Caco-2 (cell line): ENCODE measurements at regions not wholly inside any gene's neighbourhood (a gene's known extent, or its start where the extent isn't known, plus 50 kb on each side); places are given as distances from the start of the nearest gene placed in this dataset.

Source experiments
- BruUV-seq: library from RNA; stranded (reverse); fragments of 400-500 nt; replicated peaks from 2 replicates; lab custom pipeline; 2021; lab: Mats Ljungman, UMichigan
- CTCF ChIA-PET: fragments of 300-600 bp; sonication (Branson Sonifier 250); formaldehyde crosslinking; loops from one replicate; lab custom pipeline; 2022; ENCODE audit warnings: antibody characterized with exemption; lab: Charles Lee
- POLR2A ChIA-PET: fragments of 300-600 bp; sonication (Branson Sonifier 250); formaldehyde crosslinking; loops from one replicate; lab custom pipeline; 2022; ENCODE audit warnings: antibody characterized with exemption; lab: Charles Lee
- DNase-seq, 2 experiments: peaks; one replicate each; pipeline versions ENCODE4 v3.0.0 to v3.0.0-alpha.2; 2020 to 2022
- H3K27me3 ChIP-seq: replicated peaks from 2 replicates; pipeline ENCODE4 v1.6.0; 2011; ENCODE audit warnings: low read length; ENCODE audit not compliant: control insufficient read depth, insufficient read depth
- H3K36me3 ChIP-seq: 2 replicates; pipeline ENCODE4 v1.5.1; 2011; ENCODE audit warnings: low read length; ENCODE audit not compliant: control insufficient read depth, insufficient read depth
- H3K4me1 ChIP-seq: fragments of 250-450 bp; sonication (Bioruptor Pico); 2 replicates; pipeline ENCODE4 v1.5.1; 2020; ENCODE audit warnings: mild to moderate bottlenecking
- H3K4me3 ChIP-seq: 2 replicates; pipeline ENCODE4 v1.5.1; 2011; ENCODE audit warnings: low read depth, mild to moderate bottlenecking, control low read depth, low read length
- H3K9me3 ChIP-seq: fragments of 250-450 bp; sonication (Bioruptor Pico); 2 replicates; pipeline ENCODE4 v1.5.1; 2020; ENCODE audit warnings: mild to moderate bottlenecking, moderate library complexity
- H3K27ac Mint-ChIP-seq: one replicate; pipeline ENCODE4 v1.8.0; 2022; ENCODE audit warnings: mixed read lengths; ENCODE audit not compliant: unreplicated experiment
- H3K27me3 Mint-ChIP-seq: one replicate; pipeline ENCODE4 v1.8.0; 2022; ENCODE audit warnings: mixed read lengths; ENCODE audit not compliant: insufficient read depth, unreplicated experiment
- H3K36me3 Mint-ChIP-seq: one replicate; pipeline ENCODE4 v1.8.0; 2022; ENCODE audit warnings: mild to moderate bottlenecking, mixed read lengths; ENCODE audit not compliant: insufficient read depth, unreplicated experiment
- H3K4me1 Mint-ChIP-seq: one replicate; pipeline ENCODE4 v1.8.0; 2022; ENCODE audit warnings: low read depth, mixed read lengths; ENCODE audit not compliant: unreplicated experiment
- H3K4me3 Mint-ChIP-seq: one replicate; pipeline ENCODE4 v1.8.0; 2022; ENCODE audit warnings: mild to moderate bottlenecking, moderate library complexity, mixed read lengths; ENCODE audit not compliant: unreplicated experiment
- H3K9me3 Mint-ChIP-seq: one replicate; pipeline ENCODE4 v1.8.0; 2022; ENCODE audit warnings: mixed read lengths; ENCODE audit not compliant: unreplicated experiment
- CTCF ChIP-seq, 2 experiments: fragments of 200-600 bp in 1 of 2; IDR thresholded peaks; 1 replicate in 1 of 2; 2 replicates in 1 of 2; pipeline versions ENCODE4 v1.5.1 to v1.8.0; 2011 to 2022; ENCODE audit warnings: antibody characterized with exemption in 1 of 2, control low read depth in 1 of 2, inconsistent platforms in 1 of 2, low read depth in 1 of 2, low read length in 1 of 2, mild to moderate bottlenecking in 1 of 2, moderate library complexity in 1 of 2; ENCODE audit not compliant: insufficient read depth in 1 of 2, severe bottlenecking in 1 of 2, unreplicated experiment in 1 of 2
- intact Hi-C: fragments of 100-400 bp; cut with micrococcal nuclease; formaldehyde crosslinking; loops from one replicate; pipeline ENCODE4 v1.10.0; 2022; ENCODE audit not compliant: unreplicated experiment

GRCh38 chr6:104559435-104560202, 300.1 kb downstream of the HACE1 start:
- ChIA-PET POLR2A (no interaction called here), CTCF (no interaction called here)
- Mint-ChIP-seq H3K36me3 (no peaks in the 10 kb centered on the region), H3K4me3 (no peak overlapping the region), H3K27ac (no peak overlapping the region), H3K27me3 (peaks cover 4% of the 10 kb centered on the region), H3K4me1 (no peaks in the 10 kb centered on the region), H3K9me3 (no peaks in the 10 kb centered on the region)
- BruUV-seq, result no TSS peak
- TF ChIP-seq CTCF (IDR thresholded peaks at IDR 0.05; ENCODE audit: insufficient read depth in 1 of 2, low read depth in 1 of 2, low read length in 1 of 2, severe bottlenecking in 1 of 2, unreplicated experiment in 1 of 2), result no peak
- intact Hi-C loops, result no loop called here
- H3K36me3 ChIP-seq, result no peaks in the 10 kb centered on the region
- no peak overlapping the region for H3K4me3 ChIP-seq
- H3K27me3 ChIP-seq, result no peaks in the 10 kb centered on the region
- H3K9me3 ChIP-seq, result no peaks in the 10 kb centered on the region
- no peak for DNase-seq
- H3K4me1 ChIP-seq, result no peaks in the 10 kb centered on the region

GRCh38 chr6:104558746-104559145, 301.0 kb downstream of the HACE1 start:
- no TSS peak for BruUV-seq
- Mint-ChIP-seq H3K9me3 (no peaks in the 10 kb centered on the region), H3K4me3 (no peak overlapping the region), H3K27ac (no peak overlapping the region), H3K36me3 (no peaks in the 10 kb centered on the region), H3K4me1 (no peaks in the 10 kb centered on the region), H3K27me3 (peaks cover 4% of the 10 kb centered on the region)
- Histone ChIP-seq H3K27me3 (no peaks in the 10 kb centered on the region), H3K9me3 (no peaks in the 10 kb centered on the region), H3K4me1 (no peaks in the 10 kb centered on the region), H3K4me3 (no peak overlapping the region), H3K36me3 (no peaks in the 10 kb centered on the region)
- intact Hi-C loops, result no loop called here
- no peak for TF ChIP-seq CTCF (IDR thresholded peaks at IDR 0.05; ENCODE audit: insufficient read depth in 1 of 2, low read depth in 1 of 2, low read length in 1 of 2, severe bottlenecking in 1 of 2, unreplicated experiment in 1 of 2)
- ChIA-PET POLR2A (no interaction called here), CTCF (no interaction called here)
- no peak for DNase-seq

- POLR2A ChIA-PET, result no interaction called here
- H3K4me3 Mint-ChIP-seq, result no peak overlapping the region
- no peak for DNase-seq
- intact Hi-C loops, result no loop called here
- no peaks in the 10 kb centered on the region for H3K9me3 Mint-ChIP-seq
- no peaks in the 10 kb centered on the region for H3K4me1 Mint-ChIP-seq
- no peaks in the 10 kb centered on the region; the same call in 1 of the 2 replicates for H3K9me3 ChIP-seq
- H3K4me1 ChIP-seq, result no peaks in the 10 kb centered on the region
- no peak for TF ChIP-seq CTCF (IDR thresholded peaks at IDR 0.05; ENCODE audit: insufficient read depth in 1 of 2, low read depth in 1 of 2, low read length in 1 of 2, severe bottlenecking in 1 of 2, unreplicated experiment in 1 of 2)
- no peaks in the 10 kb centered on the region for H3K36me3 ChIP-seq
- H3K27me3 Mint-ChIP-seq, result no peaks in the 10 kb centered on the region
- H3K36me3 Mint-ChIP-seq, result no peaks in the 10 kb centered on the region
- CTCF ChIA-PET, result no interaction called here
- H3K4me3 ChIP-seq, result no peak overlapping the region
- BruUV-seq, result no TSS peak
- no peaks in the 10 kb centered on the region for H3K27me3 ChIP-seq
- H3K27ac Mint-ChIP-seq, result no peak overlapping the region
Observed at GRCh38 chr6:104548297-104548696, 311.4 kb downstream of the HACE1 start.
